GM19438 (cell line): ENCODE measurements at regions not wholly inside any gene's neighbourhood (a gene's known extent, or its start where the extent isn't known, plus 50 kb on each side); places are given as distances from the start of the nearest gene placed in this dataset.
"Not testable (repeated sequence)": the region's sequence is repeated elsewhere in the genome, so short reads cannot be mapped to it uniquely, and the experiment has no call there.

Experiments used
- ATAC-seq: cut with Tn5 transposase; IDR thresholded peaks from one replicate; pipeline ENCODE4 v1.9.1; 2021; ENCODE audit warnings: low read depth; ENCODE audit not compliant: unreplicated experiment

- ATAC-seq: peak; percentile 35
Observed at GRCh38 chr14:105581551-105582341, 55.4 kb downstream of the TMEM121 start.

- ATAC-seq: no peak
Observed at GRCh38 chr14:105582639-105583038, 56.3 kb downstream of the TMEM121 start.

DNA sequence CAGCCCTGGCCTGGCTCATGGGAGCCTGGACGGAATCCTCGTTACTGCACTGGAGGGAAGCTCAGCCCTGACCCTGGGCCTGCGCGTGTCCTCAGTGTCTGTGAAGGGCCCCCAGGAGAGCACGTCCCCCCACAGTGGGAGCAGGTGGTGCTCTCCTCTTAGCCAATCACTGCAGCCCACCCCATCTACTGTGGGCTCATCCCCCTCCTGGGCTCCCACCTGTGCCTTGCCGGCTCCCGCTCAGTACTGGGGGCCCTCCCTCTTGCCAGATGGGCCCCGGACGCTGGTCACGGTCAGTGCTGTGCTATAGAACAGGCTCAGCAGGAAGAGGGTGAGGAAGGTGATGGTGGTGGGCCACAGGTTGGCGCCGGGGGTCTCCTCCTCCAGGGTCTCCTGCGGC, 57.5 kb downstream of the TMEM121 start:
- ATAC-seq: not testable (repeated sequence)

GRCh38 chr14:105585290-105585689, 58.9 kb downstream of the TMEM121 start:
- ATAC-seq: not testable (repeated sequence)

GRCh38 chr14:105585722-105586121, 59.3 kb downstream of the TMEM121 start:
- ATAC-seq: not testable (repeated sequence)

DNA sequence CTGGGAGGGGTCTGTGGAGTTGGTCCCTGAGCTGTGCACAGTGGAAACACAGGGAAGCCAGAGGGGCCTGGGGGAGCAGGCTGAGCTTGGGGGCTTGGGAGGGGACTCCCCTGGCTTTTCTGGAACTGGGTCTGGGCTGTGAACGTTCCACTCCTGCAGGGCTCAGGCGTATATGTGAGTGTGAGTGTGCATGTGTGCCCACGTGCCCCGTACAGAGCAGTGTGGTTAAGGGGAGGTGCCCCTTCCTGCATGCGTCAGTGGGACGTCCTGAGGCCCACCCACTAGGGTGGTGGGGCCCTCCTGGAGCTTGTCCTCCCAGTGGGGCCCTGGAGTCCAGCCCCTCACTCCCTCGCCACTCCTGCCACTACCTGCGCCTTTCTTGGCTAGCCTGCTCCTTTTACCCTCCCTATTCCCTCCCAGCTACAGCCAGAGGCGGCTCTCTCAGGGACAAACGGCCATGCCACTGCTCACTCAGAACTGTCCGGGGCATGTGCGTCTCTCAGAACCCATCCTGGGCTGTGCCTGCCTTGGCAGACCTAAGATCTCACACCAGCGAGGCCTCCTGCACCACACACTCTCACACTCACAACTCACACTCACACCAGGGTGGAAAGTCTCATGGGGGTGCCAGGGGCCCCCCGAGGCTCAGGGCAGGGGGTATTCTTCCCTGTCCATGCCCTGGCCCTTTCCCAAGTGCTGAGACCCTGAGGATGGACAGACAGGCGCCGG, 59.9 kb downstream of the TMEM121 start:
- ATAC-seq: not testable (repeated sequence)

DNA sequence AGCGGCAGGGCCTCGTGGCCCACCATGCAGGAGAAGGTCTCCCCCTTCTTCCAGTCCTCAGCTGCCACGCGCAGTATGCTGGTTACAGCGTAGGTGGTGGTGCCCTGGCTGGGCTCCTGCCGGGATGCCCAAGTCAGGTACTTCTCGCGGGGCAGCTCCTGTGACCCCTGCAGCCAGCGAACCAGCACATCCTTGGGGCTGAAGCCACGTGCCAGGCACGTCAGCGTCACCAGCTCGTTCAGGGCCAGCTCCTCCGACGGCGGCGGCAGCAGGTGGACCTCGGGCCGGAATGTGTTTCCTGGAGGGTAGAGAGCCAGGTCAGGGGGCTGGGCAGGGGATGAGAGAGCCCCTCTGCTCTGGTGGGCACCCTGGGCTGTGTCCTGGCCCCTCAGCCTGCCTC, 60.7 kb downstream of the TMEM121 start:
- ATAC-seq: not testable (repeated sequence)

GRCh38 chr14:105587482-105588235, 61.3 kb downstream of the TMEM121 start:
- ATAC-seq: not testable (repeated sequence)

DNA sequence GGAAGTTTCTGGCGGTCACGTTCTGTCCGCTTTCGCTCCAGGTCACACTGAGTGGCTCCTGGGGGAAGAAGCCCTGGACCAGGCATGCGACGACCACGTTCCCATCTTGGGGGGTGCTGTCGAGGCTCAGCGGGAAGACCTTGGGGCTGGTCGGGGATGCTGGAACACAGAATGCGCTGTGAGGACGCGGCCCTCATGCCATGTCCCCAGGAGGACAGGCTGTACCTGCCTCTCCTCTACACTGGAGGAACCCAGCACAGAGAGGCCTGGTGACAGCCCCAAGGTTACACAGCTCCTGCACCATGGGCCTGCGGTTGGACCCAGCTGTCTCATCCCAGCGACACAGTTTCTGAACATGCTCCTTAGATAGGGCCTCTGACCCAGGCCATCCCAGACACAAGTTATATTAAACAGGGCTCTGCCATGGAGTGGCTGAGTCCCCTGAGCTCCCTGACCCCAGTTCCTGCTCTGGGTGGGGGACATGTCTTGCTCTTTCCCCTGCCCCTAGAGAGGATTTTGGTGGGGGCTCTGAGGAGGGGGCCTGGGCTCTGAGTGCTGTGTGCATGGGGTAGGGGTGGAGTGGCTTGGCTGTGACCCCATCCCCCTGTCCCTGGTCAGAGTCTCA, 62.0 kb downstream of the TMEM121 start:
- ATAC-seq: no peak

GRCh38 chr14:105589161-105589925, 63.0 kb downstream of the TMEM121 start:
- ATAC-seq: no peak

- ATAC-seq: not testable (repeated sequence)
Observed at GRCh38 chr14:105589926-105590185, 63.5 kb downstream of the TMEM121 start.

- ATAC-seq: no peak
Observed at GRCh38 chr14:105591052-105591451, 64.7 kb downstream of the TMEM121 start.

DNA sequence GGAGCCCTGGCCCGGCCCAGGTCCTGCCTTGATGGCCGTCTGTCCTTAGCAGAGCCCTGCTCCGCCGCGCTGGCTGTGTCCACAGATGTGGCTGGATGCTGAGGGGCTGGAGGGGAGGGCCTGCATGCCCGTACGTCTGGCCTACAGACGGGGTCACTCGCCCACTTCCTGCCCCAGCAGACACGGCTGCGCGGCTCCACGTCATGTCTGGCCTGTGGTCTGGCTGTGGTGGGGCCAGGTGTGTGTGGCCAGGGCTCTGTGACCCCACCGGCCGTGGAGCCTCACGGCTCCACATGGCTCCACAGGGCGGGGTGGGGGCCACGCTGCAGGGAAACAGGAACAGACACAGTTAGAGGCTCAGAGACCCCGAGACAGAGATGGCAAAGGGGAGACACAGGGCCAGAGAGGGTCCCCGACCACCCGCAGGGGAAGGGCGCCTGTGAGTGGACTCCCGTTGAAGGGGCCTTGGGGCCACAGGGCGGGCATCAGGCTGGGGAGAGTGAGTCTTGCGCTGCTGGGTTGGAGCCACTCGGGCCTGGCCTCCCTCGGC, 65.5 kb downstream of the TMEM121 start:
- ATAC-seq: not testable (repeated sequence)

DNA sequence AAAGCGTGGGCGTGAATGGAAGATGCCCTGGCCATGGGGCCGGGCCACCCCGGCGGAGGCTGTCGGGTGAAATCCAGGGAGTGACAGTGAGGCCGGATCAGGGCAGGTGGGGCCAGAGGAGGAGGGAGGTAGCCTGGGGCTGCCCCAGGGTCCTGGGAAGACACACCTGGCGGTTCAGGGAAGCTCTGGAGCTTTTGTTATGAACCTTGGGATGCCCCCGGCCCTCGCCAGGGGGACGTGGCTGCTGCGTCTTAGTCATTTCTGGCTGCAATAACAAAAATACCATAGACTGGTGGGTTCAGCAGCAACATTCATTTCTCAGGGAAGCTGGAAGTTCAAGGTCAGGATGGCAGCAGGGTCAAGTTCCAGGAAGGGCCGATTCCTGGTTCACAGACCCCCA, 66.3 kb downstream of the TMEM121 start:
- ATAC-seq: not testable (repeated sequence)

- not testable (repeated sequence) for ATAC-seq
Observed at GRCh38 chr14:105595346-105595745, 69.0 kb downstream of the TMEM121 start.

DNA sequence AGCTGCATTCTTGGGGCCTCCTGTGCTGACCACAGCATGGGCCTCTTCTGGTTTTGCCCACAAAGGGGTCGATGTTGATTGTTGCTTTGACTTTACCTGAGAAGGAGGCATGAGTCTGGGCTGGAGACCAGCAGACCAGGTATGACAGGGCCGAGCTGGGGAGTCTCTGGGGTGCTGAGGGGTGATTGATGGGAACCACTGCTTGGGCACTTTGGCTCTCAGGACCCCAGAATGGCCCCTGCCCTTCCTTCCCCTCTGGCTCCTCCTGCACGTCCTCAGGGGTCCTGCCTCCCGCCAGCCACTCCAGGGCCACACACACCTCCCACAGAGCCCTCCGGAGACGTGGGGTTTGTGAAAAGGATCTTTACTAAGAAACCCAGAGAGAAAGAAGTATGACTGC, 70.0 kb downstream of the TMEM121 start:
- not testable (repeated sequence) for ATAC-seq

DNA sequence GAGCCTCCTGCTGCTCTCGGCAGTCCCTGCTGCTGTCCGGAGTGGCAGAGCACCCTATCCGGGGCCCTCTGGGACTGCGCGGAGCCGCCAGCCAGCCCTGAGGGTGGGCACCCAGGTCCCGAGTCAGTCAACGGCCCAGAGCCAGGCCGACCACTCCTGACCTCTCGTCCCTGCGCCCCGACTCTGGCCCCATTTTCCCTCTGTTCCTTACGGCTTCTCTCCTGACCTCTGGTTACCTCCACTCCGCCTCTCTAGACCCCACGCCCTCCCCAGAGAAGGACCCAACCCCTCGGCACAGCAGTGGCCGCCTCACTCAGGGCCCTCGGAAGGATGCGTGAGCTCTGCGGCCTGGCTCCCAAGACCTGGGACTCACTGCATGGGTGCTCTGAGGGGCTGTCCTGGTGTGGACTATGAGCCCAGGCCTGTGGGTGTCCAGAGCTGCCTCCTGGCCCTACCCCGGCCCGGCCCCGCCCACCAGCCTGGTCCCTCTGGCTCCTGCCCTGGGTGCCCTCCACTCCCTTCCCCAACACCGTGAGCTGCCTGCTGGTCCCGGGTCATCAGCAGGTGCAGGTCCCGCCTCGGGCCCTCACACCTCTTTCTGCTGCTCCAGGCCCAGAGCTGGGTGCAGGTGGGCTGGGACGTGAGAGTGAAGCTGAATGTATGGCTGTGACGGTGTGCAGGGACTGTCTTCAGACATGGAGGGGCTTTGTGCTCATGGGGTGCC, 71.8 kb downstream of the TMEM121 start:
- ATAC-seq: not testable (repeated sequence)

DNA sequence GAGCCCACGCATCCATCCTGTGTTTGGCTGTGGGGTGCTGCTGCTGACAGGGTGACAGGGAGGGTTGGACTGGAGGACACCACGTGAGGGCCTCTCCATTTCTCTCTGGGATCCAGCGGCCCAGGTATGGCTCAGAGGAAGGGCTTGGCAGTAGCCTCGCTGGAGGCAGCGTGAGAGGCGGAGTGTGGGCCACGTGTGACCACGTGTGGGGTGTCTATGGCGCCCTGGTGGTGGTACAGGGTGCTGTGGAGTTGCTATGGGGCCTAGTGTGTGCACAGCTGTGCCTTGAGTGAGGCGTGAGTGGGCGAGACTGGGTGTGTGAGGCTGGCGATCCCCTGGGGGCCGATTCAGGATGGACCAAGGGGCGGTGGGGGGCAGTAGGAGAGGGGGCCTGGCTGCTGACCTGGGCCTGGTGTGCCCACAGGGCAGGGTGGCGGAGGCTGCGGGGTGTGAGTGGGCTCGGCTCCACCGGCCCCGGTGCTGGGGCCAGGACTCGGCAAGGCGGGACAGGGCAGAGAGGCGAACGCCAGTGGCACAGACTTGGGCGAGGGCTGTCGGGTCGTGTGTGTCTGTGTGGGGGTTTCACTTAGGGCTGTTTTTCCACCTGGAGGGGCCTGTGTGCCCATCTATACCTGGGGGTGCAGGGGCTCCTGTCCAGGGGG, 72.7 kb downstream of the TMEM121 start:
- not testable (repeated sequence) for ATAC-seq
